GM12872 (cell line): ENCODE measurements at regions not wholly inside any gene's neighbourhood (a gene's known extent, or its start where the extent isn't known, plus 50 kb on each side); places are given as distances from the start of the nearest gene placed in this dataset.
A peak's percentile ranks its signal among the peaks of the same experiment; 100 is the strongest.

ENCODE experiments used
- CTCF ChIP-seq: IDR thresholded peaks from 3 replicates; pipeline ENCODE4 v1.5.1; 2011; ENCODE audit warnings: low read depth, mild to moderate bottlenecking, low read length, moderate library complexity; ENCODE audit not compliant: insufficient read depth

- 0 out of 3 replicates have a peak, but pooled peaks have one; percentile 0 for TF ChIP-seq CTCF
Measured at GRCh38 chr14:95433094-95433478, 83.4 kb downstream of the SYNE3 start.

- TF ChIP-seq CTCF, result peak; percentile 43; the same call in 2 of the 3 replicates
Measured at GRCh38 chr14:95432144-95433093, 84.0 kb downstream of the SYNE3 start.

GRCh38 chr14:95431199-95432143, 85.0 kb downstream of the SYNE3 start:
- peak; percentile 66 for TF ChIP-seq CTCF

GRCh38 chr14:95428557-95428956, 87.9 kb downstream of the SYNE3 start:
- no peak for TF ChIP-seq CTCF

GRCh38 chr14:95426116-95426475, 90.4 kb downstream of the SYNE3 start:
- no peak for TF ChIP-seq CTCF

GRCh38 chr14:95425369-95426115, 90.9 kb downstream of the SYNE3 start:
- no peak for TF ChIP-seq CTCF
